Common myeloid progenitor, CD34-positive (primary cell): ENCODE measurements at regions not wholly inside any gene's neighbourhood (a gene's known extent, or its start where the extent isn't known, plus 50 kb on each side); places are given as distances from the start of the nearest gene placed in this dataset.

ENCODE experiments used
- CTCF ChIA-PET: fragments of 350-600 bp; sonication (Branson Sonifier 250); formaldehyde crosslinking; loops from one replicate; lab custom pipeline; 2021; ENCODE audit warnings: antibody characterized with exemption; lab: Charles Lee
- POLR2A ChIA-PET: fragments of 350-600 bp; sonication (Branson Sonifier 250); formaldehyde crosslinking; loops from one replicate; lab custom pipeline; 2021; ENCODE audit warnings: antibody characterized with exemption; lab: Charles Lee
- DNase-seq, 3 donors: peaks; one replicate each; pipeline versions ENCODE4 v3.0.0 to v3.0.0-alpha.2; 2013
- H3K27ac ChIP-seq, 2 experiments: 1 replicate in 1 of 2; 2 replicates in 1 of 2; pipeline ENCODE4 v1.7.0; 2013; ENCODE audit warnings: inconsistent platforms in 2 of 2, low read length in 2 of 2, mild to moderate bottlenecking in 2 of 2, low read depth in 1 of 2, moderate library complexity in 1 of 2; ENCODE audit not compliant: severe bottlenecking in 2 of 2, insufficient read depth in 1 of 2, poor library complexity in 1 of 2
- H3K27me3 ChIP-seq, 5 experiments: replicated peaks in 2 of 5; 1 replicate in 3 of 5; 2 replicates in 2 of 5; pipeline versions ENCODE4 v1.6.1 to v1.7.0; 2013; ENCODE audit warnings: low read length in 4 of 5, mild to moderate bottlenecking in 2 of 5, moderate library complexity in 2 of 5, inconsistent platforms in 1 of 5; ENCODE audit not compliant: insufficient read depth in 5 of 5, control insufficient read depth in 4 of 5
- H3K36me3 ChIP-seq, 4 experiments: 1 replicate in 2 of 4; 2 replicates in 2 of 4; pipeline versions ENCODE4 v1.6.1 to v1.7.0; 2013; ENCODE audit warnings: low read length in 3 of 4, control low read depth in 1 of 4, mild to moderate bottlenecking in 1 of 4; ENCODE audit not compliant: control insufficient read depth in 4 of 4, insufficient read depth in 4 of 4
- H3K4me1 ChIP-seq, 4 experiments: 1 replicate in 3 of 4; 2 replicates in 1 of 4; pipeline versions ENCODE4 v1.6.1 to v1.7.1; 2013; ENCODE audit warnings: low read length in 3 of 4, mild to moderate bottlenecking in 3 of 4, control low read depth in 1 of 4, inconsistent platforms in 1 of 4, moderate library complexity in 1 of 4; ENCODE audit not compliant: control insufficient read depth in 4 of 4, insufficient read depth in 4 of 4; ENCODE audit errors: control extremely low read depth in 1 of 4
- H3K4me3 ChIP-seq, 7 experiments: 1 replicate in 4 of 7; 2 replicates in 3 of 7; pipeline versions ENCODE4 v1.5.1 to v1.7.0; 2013; ENCODE audit warnings: mild to moderate bottlenecking in 7 of 7, low read length in 6 of 7, moderate library complexity in 6 of 7, inconsistent platforms in 2 of 7, low read depth in 2 of 7, control low read depth in 1 of 7; ENCODE audit not compliant: insufficient read depth in 4 of 7, control insufficient read depth in 1 of 7; ENCODE audit errors: extremely low read depth in 1 of 7
- H3K9me3 ChIP-seq, 5 experiments: 1 replicate in 4 of 5; 2 replicates in 1 of 5; pipeline versions ENCODE4 v1.6.1 to v1.7.1; 2013; ENCODE audit warnings: low read length in 4 of 5, mild to moderate bottlenecking in 2 of 5, inconsistent platforms in 1 of 5, low read depth in 1 of 5, moderate library complexity in 1 of 5; ENCODE audit not compliant: control insufficient read depth in 4 of 5, insufficient read depth in 2 of 5; ENCODE audit errors: control extremely low read depth in 1 of 5
- WGBS: methylation state at CpG from one replicate; pipeline ENCODE4 v1.1.5; 2013; ENCODE audit not compliant: insufficient coverage; 5-methylcytosine and 5-hydroxymethylcytosine counted together

- Histone ChIP-seq H3K36me3 (no peaks in the 10 kb centered on the region), H3K4me1 (peaks cover 0 to 9% (median 0%) of the 10 kb centered on the region in 4 experiments), H3K27me3 (no peaks in the 10 kb centered on the region), H3K4me3 (no peak overlapping the region), H3K27ac (no peak overlapping the region), H3K9me3 (no peaks in the 10 kb centered on the region)
- POLR2A ChIA-PET = no interaction called here
- WGBS = no CpG with 5 or more reads among the region's 2 CpGs
- CTCF ChIA-PET = no interaction called here
- no peak for DNase-seq
These were observed 457.9 kb downstream of the KLF5 start for GRCh38 chr13:73516731-73517130.

GRCh38 chr13:73514208-73514607, 455.4 kb downstream of the KLF5 start:
- H3K4me1 ChIP-seq = no peaks in the 10 kb centered on the region
- no peaks in the 10 kb centered on the region for H3K9me3 ChIP-seq
- no peak for DNase-seq
- H3K27me3 ChIP-seq = no peaks in the 10 kb centered on the region
- 100% methylated on average over 2 of the region's 2 CpGs for WGBS
- ChIA-PET POLR2A (no interaction called here), CTCF (no interaction called here)
- H3K4me3 ChIP-seq = no peak overlapping the region
- H3K27ac ChIP-seq = no peak overlapping the region
- no peaks in the 10 kb centered on the region for H3K36me3 ChIP-seq

- CTCF ChIA-PET = no interaction called here
- no peak for DNase-seq
These were observed 454.9 kb downstream of the KLF5 start for GRCh38 chr13:73513751-73514150.

GRCh38 chr13:73508841-73509240, 450.0 kb downstream of the KLF5 start:
- POLR2A ChIA-PET = no interaction called here
- WGBS = no CpG with 5 or more reads among the region's 2 CpGs

More at GRCh38 chr13:73513751-73514150, 454.9 kb downstream of the KLF5 start:
- Histone ChIP-seq H3K27me3 (no peaks in the 10 kb centered on the region), H3K36me3 (no peaks in the 10 kb centered on the region), H3K9me3 (no peaks in the 10 kb centered on the region), H3K27ac (no peak overlapping the region), H3K4me1 (no peaks in the 10 kb centered on the region), H3K4me3 (no peak overlapping the region)
- WGBS = 100% methylated on average over 2 of the region's 3 CpGs
- POLR2A ChIA-PET = no interaction called here

GRCh38 chr13:73505376-73505890, 446.6 kb downstream of the KLF5 start:
- ChIA-PET CTCF (no interaction called here), POLR2A (no interaction called here)
- WGBS = no CpG with 5 or more reads among the region's 5 CpGs
- Histone ChIP-seq H3K4me1 (no peaks in the 10 kb centered on the region), H3K27ac (no peak overlapping the region), H3K9me3 (no peaks in the 10 kb centered on the region), H3K36me3 (no peaks in the 10 kb centered on the region), H3K4me3 (no peak overlapping the region), H3K27me3 (no peaks in the 10 kb centered on the region)
- no peak for DNase-seq

More at GRCh38 chr13:73508841-73509240, 450.0 kb downstream of the KLF5 start:
- H3K27me3 ChIP-seq = no peaks in the 10 kb centered on the region
- no peaks in the 10 kb centered on the region for H3K9me3 ChIP-seq
- DNase-seq = no peak
- CTCF ChIA-PET = no interaction called here
- no peaks in the 10 kb centered on the region for H3K36me3 ChIP-seq
- no peaks in the 10 kb centered on the region for H3K4me1 ChIP-seq
- H3K27ac ChIP-seq = no peak overlapping the region
- H3K4me3 ChIP-seq = no peak overlapping the region

GRCh38 chr13:73499695-73500094, 440.9 kb downstream of the KLF5 start:
- ChIA-PET CTCF (no interaction called here), POLR2A (no interaction called here)
- Histone ChIP-seq H3K9me3 (no peaks in the 10 kb centered on the region), H3K4me1 (no peaks in the 10 kb centered on the region), H3K27me3 (no peaks in the 10 kb centered on the region), H3K27ac (no peak overlapping the region), H3K4me3 (no peak overlapping the region), H3K36me3 (no peaks in the 10 kb centered on the region)
- WGBS = 95% methylated on average over 3 of the region's 4 CpGs
- DNase-seq = no peak

- DNase-seq = no peak
- no peaks in the 10 kb centered on the region for H3K9me3 ChIP-seq
- H3K36me3 ChIP-seq = no peaks in the 10 kb centered on the region
- CTCF ChIA-PET = no interaction called here
- peaks cover 7 to 11% (median 9%) of the 10 kb centered on the region in 4 experiments for H3K4me1 ChIP-seq
- POLR2A ChIA-PET = no interaction called here
- H3K27me3 ChIP-seq = no peaks in the 10 kb centered on the region
- 100% methylated on average over 2 of the region's 5 CpGs for WGBS
- H3K27ac ChIP-seq = no peak overlapping the region
- no peak overlapping the region for H3K4me3 ChIP-seq
These were observed 438.6 kb downstream of the KLF5 start for GRCh38 chr13:73497430-73497829.
